ENCODE measurements at regions not wholly inside any gene's neighbourhood (a gene's known extent, or its start where the extent isn't known, plus 50 kb on each side); places are given as distances from the start of the nearest gene placed in this dataset.

GRCh38 chr6:139515511-139515910, 141.1 kb upstream of the CITED2 start:
- no peak for DNase-seq (ENCODE audit: low read depth in 1 of 2, low spot score in 1 of 2)
- TF ChIP-seq JUND (IDR thresholded peaks at IDR 0.05; ENCODE audit: low read depth): no peak
- in situ Hi-C loops (cut with HindIII; ENCODE audit: low pct_unique_long_range_greater_than_20kb, low sequenced_read_pairs): no loop called here

- no peak for TF ChIP-seq JUND (IDR thresholded peaks at IDR 0.05; ENCODE audit: low read depth)
- no peak for DNase-seq (ENCODE audit: low read depth in 1 of 2, low spot score in 1 of 2)
- in situ Hi-C loops (cut with HindIII; ENCODE audit: low pct_unique_long_range_greater_than_20kb, low sequenced_read_pairs): no loop called here
These were observed 140.4 kb upstream of the CITED2 start for GRCh38 chr6:139514819-139515218.

- no peak for DNase-seq (ENCODE audit: low read depth in 1 of 2, low spot score in 1 of 2)
- TF ChIP-seq JUND (IDR thresholded peaks at IDR 0.05; ENCODE audit: low read depth): no peak
- in situ Hi-C loops (cut with HindIII; ENCODE audit: low pct_unique_long_range_greater_than_20kb, low sequenced_read_pairs): no loop called here
These were observed 135.8 kb upstream of the CITED2 start for GRCh38 chr6:139510040-139510790.

- no peak for TF ChIP-seq JUND (IDR thresholded peaks at IDR 0.05; ENCODE audit: low read depth)
- in situ Hi-C loops (cut with HindIII; ENCODE audit: low pct_unique_long_range_greater_than_20kb, low sequenced_read_pairs): no loop called here
- no peak for DNase-seq (ENCODE audit: low read depth in 1 of 2, low spot score in 1 of 2)
These were observed 134.7 kb upstream of the CITED2 start for GRCh38 chr6:139509167-139509566.

GRCh38 chr6:139508576-139508975, 134.1 kb upstream of the CITED2 start:
- TF ChIP-seq JUND (IDR thresholded peaks at IDR 0.05; ENCODE audit: low read depth): no peak
- DNase-seq (ENCODE audit: low read depth in 1 of 2, low spot score in 1 of 2): no peak
- in situ Hi-C loops (cut with HindIII; ENCODE audit: low pct_unique_long_range_greater_than_20kb, low sequenced_read_pairs): no loop called here

GRCh38 chr6:139508023-139508422, 133.6 kb upstream of the CITED2 start:
- DNase-seq (ENCODE audit: low read depth in 1 of 2, low spot score in 1 of 2): no peak
- TF ChIP-seq JUND (IDR thresholded peaks at IDR 0.05; ENCODE audit: low read depth): no peak
- in situ Hi-C loops (cut with HindIII; ENCODE audit: low pct_unique_long_range_greater_than_20kb, low sequenced_read_pairs): no loop called here

GRCh38 chr6:139500977-139501376, 126.5 kb upstream of the CITED2 start:
- in situ Hi-C loops (cut with HindIII; ENCODE audit: low pct_unique_long_range_greater_than_20kb, low sequenced_read_pairs): no loop called here
- DNase-seq (ENCODE audit: low read depth in 1 of 2, low spot score in 1 of 2): no peak
- TF ChIP-seq JUND (IDR thresholded peaks at IDR 0.05; ENCODE audit: low read depth): no peak

GRCh38 chr6:139498715-139499114, 124.3 kb upstream of the CITED2 start:
- in situ Hi-C loops (cut with HindIII; ENCODE audit: low pct_unique_long_range_greater_than_20kb, low sequenced_read_pairs): no loop called here
- TF ChIP-seq JUND (IDR thresholded peaks at IDR 0.05; ENCODE audit: low read depth): no peak
- DNase-seq (ENCODE audit: low read depth in 1 of 2, low spot score in 1 of 2): no peak

GRCh38 chr6:139497345-139497961, 123.0 kb upstream of the CITED2 start:
- no peak for TF ChIP-seq JUND (IDR thresholded peaks at IDR 0.05; ENCODE audit: low read depth)
- DNase-seq (ENCODE audit: low read depth in 1 of 2, low spot score in 1 of 2): no peak
- in situ Hi-C loops (cut with HindIII; ENCODE audit: low pct_unique_long_range_greater_than_20kb, low sequenced_read_pairs): no loop called here

GRCh38 chr6:139496654-139497344, 122.4 kb upstream of the CITED2 start:
- no peak for DNase-seq (ENCODE audit: low read depth in 1 of 2, low spot score in 1 of 2)
- TF ChIP-seq JUND (IDR thresholded peaks at IDR 0.05; ENCODE audit: low read depth): no peak
- in situ Hi-C loops (cut with HindIII; ENCODE audit: low pct_unique_long_range_greater_than_20kb, low sequenced_read_pairs): no loop called here

- in situ Hi-C loops (cut with HindIII; ENCODE audit: low pct_unique_long_range_greater_than_20kb, low sequenced_read_pairs): no loop called here
- no peak for TF ChIP-seq JUND (IDR thresholded peaks at IDR 0.05; ENCODE audit: low read depth)
- no peak for DNase-seq (ENCODE audit: low read depth in 1 of 2, low spot score in 1 of 2)
These were observed 120.0 kb upstream of the CITED2 start for GRCh38 chr6:139494376-139494990.

GRCh38 chr6:139490482-139490881, 116.0 kb upstream of the CITED2 start:
- no peak for DNase-seq (ENCODE audit: low read depth in 1 of 2, low spot score in 1 of 2)
- in situ Hi-C loops (cut with HindIII; ENCODE audit: low pct_unique_long_range_greater_than_20kb, low sequenced_read_pairs): no loop called here
- TF ChIP-seq JUND (IDR thresholded peaks at IDR 0.05; ENCODE audit: low read depth): no peak

- TF ChIP-seq JUND (IDR thresholded peaks at IDR 0.05; ENCODE audit: low read depth): no peak
- DNase-seq (ENCODE audit: low read depth in 1 of 2, low spot score in 1 of 2): no peak
- in situ Hi-C loops (cut with HindIII; ENCODE audit: low pct_unique_long_range_greater_than_20kb, low sequenced_read_pairs): no loop called here
These were observed 112.0 kb upstream of the CITED2 start for GRCh38 chr6:139486476-139486799.

Data from T47D (cell line).